Suprapubic skin (tissue), 3 donors: ENCODE measurements at regions not wholly inside any gene's neighbourhood (a gene's known extent, or its start where the extent isn't known, plus 50 kb on each side); places are given as distances from the start of the nearest gene placed in this dataset.
A peak's percentile ranks its signal among the peaks of the same experiment; 100 is the strongest.

Experiments
- CTCF ChIP-seq, 2 donors: fragments of 200-600 bp in 1 of 2; fragments of 450-650 bp in 1 of 2; sonication (generic) in 1 of 2; IDR thresholded peaks; one replicate each; pipeline ENCODE4 v1.5.1; 2016 to 2019; ENCODE audit warnings: antibody characterized with exemption in 2 of 2, mild to moderate bottlenecking in 1 of 2, moderate library complexity in 1 of 2
- POLR2AphosphoS5 ChIP-seq, 3 donors: sonication (generic); formaldehyde crosslinking; IDR thresholded peaks; one replicate each; pipeline ENCODE4 v1.6.1; 2017; ENCODE audit warnings: antibody characterized with exemption in 3 of 3

- TF ChIP-seq POLR2AphosphoS5 (IDR thresholded peaks at IDR 0.05), result peak in 2 of 3 donors; percentile 17 to 39
- TF ChIP-seq CTCF (IDR thresholded peaks at IDR 0.05), result no peak
Measured at GRCh38 chr13:48158915-48159314, 64.0 kb upstream of the MED4 start.
